CD4-positive, alpha-beta T cell treated with Interleukin-17A for 1 hour (primary cell): ENCODE measurements at regions not wholly inside any gene's neighbourhood (a gene's known extent, or its start where the extent isn't known, plus 50 kb on each side); places are given as distances from the start of the nearest gene placed in this dataset.

ENCODE experiments used
- DNase-seq: peaks from one replicate; pipeline ENCODE4 v3.0.0-alpha.2; 2020

DNA sequence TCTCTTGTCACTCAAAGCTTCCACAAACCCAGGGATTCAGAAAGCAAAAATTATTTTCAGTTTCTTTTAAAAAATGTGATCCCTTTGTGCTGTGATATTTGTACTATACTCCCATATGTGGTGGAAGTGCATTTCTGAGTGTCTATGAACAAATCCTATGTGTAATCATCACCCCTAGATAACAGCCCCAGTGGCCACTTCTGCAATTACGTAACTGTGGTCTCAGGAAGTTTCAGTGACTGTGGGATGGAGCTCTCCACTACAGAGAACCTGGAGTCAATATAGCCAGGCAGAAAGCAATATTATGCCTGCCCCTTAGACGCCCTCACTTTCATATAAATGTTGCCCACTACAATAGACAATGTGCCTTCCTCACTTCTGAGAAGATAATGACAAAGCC, 1101.7 kb upstream of the GHITM start:
- DNase-seq, result no peak

DNA sequence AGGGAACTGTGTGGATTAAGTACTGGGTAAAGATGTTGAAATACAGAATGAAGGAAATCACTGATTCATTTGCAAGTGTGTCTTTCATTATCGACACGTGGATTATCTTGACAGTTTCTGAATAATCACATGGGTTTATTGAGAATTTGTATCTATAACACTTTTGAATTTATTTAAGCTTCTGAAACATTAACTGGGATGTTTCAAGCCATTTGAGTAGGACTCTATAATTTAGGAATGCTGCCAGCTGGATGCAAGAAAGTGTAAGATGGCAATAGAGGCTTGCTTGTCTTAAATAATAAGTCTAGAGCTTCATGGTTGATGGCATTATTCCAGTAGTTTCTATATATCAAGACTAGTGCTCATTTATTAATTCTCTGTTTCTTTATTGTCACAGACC, 1100.7 kb upstream of the GHITM start:
- DNase-seq, result no peak

DNA sequence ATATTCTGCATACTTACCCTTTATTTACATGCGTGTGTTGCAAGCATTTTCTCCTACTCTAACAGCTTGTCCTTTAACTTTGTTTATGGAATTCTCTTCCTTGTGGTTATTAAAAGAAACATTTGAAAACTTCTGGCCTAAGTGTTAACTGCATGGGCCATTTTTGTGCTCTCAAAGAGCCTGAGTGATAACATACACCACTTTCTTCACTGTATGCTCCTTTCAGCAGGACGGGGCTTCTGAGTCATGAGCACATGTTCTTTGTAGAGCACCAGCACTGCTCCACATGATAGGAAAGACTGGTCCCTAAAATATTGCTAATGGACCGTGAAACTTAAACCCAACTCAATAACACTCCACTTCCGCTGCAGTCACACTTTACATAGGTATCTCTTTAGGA, 1093.6 kb upstream of the GHITM start:
- DNase-seq, result no peak

GRCh38 chr10:83050815-83051214, 1088.5 kb upstream of the GHITM start:
- DNase-seq, result no peak

- no peak for DNase-seq
Observed at GRCh38 chr10:83062871-83063270, 1076.4 kb upstream of the GHITM start.

DNA sequence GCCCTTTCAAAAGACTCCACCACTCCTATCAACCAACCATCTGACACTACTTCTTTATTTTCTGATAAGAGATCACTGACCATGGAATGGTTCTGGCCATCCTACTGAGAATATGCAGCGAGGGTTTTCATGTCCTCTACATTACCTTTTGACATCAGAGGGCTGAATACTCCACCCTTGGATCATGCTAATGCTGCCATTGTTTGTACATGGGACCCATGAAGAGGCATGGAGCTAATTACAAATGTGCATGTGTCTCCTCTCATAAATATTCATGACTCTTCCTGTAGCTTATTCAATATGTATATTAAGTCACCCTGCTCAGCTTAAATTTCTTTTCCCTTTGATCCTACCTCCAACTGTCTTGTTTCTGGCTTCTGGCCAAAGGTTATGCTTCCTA, 1065.8 kb upstream of the GHITM start:
- no peak for DNase-seq

- DNase-seq, result no peak
Observed at GRCh38 chr10:83075016-83075814, 1064.1 kb upstream of the GHITM start.

DNA sequence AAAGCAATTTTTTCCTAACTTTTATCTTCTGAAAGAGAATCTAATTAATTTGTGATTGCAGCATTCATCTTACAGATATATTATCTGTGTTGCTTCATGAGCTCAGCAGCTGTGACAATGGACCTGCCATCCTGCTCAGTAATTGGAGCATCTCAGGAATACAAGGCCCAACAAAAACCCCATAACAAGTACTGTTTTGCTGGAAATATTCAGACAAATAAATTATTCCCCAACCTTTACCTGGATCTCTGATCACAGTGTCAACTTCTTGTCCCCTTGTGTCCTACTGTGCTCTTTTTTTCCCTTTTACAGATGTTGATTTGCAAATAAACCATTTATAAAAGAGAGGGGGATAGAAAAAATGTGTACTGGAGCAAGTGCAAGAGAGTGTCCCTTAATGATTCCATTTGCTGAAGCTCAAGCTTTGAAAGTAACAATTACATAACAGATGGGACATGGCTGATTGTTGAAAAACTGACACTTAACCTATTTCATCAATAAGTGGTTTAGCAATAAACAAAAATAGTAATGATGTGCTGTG, 1063.4 kb upstream of the GHITM start:
- no peak for DNase-seq

DNA sequence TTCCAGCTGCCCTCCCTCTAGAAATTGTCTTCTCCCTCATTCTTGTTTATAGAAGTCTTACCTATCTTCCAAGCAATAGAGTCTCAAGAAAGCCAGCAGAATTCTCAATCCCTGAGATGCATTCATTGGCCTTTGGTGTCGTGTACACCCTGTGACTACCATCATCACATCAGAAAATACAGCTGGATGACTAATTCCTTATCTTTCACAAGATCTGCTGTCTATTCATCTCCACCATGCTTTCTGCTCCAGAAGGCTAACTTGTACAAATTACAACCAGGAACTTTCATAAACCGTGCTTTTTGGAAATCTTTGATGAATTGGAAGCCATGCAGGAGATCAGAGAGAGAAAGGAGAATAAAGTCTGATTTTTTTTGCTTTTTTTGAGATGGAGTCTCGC, 1062.9 kb upstream of the GHITM start:
- no peak for DNase-seq

- no peak for DNase-seq
Observed at GRCh38 chr10:83078160-83078559, 1061.1 kb upstream of the GHITM start.

- no peak for DNase-seq
Observed at GRCh38 chr10:83078645-83079044, 1060.7 kb upstream of the GHITM start.

DNA sequence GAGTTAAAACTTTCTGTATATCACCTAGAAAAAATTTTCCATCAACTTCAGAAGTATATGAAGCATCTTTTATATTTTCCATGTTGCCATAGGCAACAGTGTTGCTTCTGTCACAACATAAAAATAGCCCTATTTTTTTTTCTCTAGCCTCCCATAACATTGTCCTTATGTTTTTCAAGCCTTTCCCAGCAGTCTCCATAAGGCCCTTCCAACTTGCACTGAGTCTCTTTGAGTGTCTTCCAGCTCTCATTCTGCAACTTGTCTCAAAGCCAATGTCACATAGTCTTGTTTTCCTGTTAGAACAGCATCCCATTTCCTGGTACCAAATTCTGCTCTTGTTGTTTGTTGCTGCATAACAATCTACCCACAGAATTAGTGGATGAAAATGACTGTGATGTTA, 1055.5 kb upstream of the GHITM start:
- no peak for DNase-seq

DNA sequence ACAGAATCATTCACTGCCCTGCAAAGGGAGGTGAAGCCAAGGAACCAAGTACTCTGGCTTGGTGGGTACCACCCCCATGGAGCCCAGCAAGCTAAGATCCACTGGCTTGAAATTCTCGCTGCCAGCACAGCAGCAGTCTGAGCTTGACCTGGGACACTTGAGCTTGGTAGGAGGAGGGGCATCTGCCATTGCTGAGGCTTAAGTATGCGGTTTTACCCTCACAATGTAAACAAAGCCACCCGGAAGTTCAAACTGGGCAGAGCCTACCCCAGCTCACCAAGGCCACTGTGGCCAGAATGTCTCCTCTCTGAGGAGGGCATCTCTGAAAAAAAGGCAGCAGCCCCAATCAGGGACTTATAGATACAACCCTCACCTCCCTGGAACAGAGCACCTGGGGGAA, 1050.0 kb upstream of the GHITM start:
- no peak for DNase-seq

DNA sequence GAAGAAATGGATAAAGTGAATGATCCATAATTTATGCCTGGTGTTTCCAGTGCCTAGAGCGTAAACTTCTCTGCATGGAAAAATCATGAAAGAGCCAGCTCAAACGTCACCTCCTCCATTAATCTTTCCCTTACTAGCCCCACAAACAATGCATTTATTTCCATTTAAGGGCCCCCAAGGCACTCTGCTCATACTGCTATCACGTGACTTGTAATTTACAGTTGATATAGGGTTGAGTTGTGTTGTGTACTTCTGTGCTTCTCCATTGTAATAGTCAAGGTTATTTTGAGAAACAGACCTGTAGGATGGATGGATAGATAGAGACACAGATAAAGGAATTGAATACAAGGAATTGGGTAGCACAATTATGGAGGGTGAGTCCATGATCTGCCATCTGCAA, 1034.7 kb upstream of the GHITM start:
- no peak for DNase-seq

DNA sequence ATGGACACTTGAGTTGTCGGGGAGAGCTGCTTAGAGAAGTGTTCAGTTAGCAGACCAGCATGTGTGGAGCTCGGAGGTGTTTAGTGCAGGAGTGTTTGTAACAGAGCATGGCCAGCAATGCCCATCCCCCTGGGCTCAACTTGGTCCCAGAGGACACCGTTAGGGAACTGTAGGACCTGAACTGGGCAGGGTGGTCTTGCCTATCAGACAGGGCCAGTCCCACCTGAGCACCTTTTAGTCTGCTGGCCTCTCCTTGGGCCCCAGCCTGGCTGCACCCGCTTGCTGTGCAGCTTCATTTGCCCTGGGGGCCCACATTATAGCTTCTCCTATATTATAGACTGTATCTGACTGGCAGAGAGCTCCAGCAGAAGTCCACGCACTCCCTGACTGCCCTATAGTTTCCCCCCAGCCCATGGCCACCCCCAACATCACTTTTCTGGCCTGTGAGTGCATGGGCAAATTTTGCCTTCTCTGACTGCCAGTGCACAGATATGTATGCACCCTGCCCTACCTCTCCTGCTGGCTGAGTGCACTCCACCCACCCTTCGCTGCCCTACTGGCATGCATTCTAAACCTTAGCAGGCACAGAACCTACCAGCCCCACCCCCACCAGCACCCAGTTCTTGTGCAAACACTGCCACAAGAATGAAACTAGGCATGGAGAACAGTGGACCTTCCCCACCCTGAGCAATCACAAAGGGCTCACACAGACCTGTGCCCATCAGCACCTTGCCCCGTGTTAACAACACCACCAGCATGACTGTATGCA, 1030.6 kb upstream of the GHITM start:
- DNase-seq, result no peak

GRCh38 chr10:83119346-83119745, 1020.0 kb upstream of the GHITM start:
- no peak for DNase-seq

DNA sequence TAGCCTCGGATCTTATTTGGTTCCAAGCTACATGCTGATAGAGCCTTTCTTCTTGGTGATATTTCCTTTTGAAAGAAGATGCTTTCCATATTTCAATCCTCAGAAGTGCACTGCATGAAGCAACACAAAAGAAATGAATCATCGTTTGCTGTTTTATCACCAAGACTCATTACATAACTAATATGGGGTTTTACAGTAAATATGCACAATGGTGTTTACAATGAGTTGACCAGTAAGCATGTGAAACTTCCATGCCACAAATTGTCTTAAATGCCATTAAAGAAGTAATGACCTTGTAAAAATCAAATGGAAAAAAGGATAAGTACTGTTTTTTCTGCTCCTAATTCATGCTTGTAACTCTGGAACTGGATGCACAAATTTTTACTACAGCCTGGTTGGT, 1017.0 kb upstream of the GHITM start:
- DNase-seq, result no peak

- DNase-seq, result no peak
Observed at GRCh38 chr10:83127942-83128575, 1011.2 kb upstream of the GHITM start.

DNA sequence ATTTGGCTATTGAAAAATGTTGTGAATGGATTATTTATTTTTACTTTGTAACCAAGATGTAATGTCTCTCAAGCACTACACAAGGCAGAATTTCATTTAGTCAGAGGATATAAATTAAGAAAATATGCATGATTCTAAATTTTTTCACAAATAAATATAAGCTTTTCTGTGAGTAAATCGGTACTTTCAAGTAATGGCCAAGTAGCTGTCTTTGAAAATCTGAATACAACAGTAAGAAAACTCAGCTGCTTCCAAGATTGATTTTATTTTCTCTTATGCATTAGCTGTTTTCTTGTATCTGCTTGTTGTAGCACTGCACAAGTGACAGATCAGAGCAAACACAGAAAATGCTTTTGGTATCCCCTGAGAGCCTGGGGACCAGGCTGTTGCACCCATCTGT, 998.5 kb upstream of the GHITM start:
- no peak for DNase-seq

DNA sequence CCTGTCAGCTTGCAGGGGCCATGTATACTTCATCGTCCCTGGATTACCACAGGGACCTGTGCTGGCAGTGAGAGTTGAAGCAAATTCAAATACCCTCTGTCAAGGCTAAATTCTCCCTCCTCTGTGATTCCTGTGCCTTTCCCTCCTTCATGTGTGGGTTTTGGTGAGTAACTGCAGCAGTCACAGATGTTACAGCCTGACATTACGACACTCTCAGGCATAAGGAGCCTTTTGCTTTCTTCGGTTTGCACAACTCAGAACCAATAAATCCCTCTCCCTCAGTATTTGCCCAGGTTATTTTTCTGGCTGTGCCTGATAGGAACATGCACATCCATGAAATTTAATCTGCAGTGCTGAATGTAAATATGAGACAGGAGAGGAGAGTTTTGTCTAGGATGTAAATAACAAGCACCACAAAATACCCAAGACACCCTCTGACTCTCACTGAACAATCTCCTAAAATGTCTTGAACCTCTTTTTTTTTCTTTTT, 997.2 kb upstream of the GHITM start:
- DNase-seq, result no peak

GRCh38 chr10:83144461-83144860, 994.8 kb upstream of the GHITM start:
- DNase-seq, result no peak

- DNase-seq, result no peak
Observed at GRCh38 chr10:83153714-83154113, 985.6 kb upstream of the GHITM start.

DNA sequence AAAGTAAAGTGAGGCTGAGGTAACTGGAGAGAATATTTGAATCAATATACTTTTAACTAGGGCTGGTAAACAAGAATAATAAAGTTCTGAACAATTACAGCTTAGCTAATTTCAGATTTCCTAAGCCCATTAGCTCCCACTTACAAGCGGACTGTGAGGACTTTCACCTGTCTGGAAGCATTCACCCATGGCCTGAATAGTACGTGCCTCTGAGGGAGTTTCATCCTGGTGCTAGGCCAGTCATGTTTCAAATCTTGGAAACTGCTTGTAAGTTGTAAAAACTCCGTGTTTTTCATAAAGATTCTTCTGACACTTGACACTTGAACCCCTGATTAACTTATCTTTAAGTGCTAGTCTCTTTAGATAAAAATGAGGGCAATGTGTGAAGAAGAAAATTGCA, 975.2 kb upstream of the GHITM start:
- DNase-seq, result no peak

DNA sequence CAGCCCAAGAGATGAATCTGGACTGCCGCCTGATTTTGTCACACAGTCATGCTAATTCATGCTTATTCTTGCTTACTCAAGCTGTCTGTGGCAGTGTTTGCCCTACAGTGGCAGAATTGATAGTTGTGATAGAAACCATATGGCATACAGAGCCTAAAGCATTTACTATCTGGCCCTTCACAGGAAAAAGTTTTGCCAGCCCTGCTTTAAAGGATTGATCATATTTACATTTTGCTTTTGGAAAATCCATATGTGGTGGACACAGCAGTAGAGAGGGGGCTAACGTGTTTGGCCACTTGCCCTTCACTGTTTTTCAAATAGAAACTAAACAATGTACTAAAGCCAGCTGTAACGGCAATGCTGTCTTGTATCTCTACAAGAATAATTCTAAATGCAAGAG, 974.0 kb upstream of the GHITM start:
- no peak for DNase-seq
